ENCODE measurements at regions not wholly inside any gene's neighbourhood (a gene's known extent, or its start where the extent isn't known, plus 50 kb on each side); places are given as distances from the start of the nearest gene placed in this dataset.
A peak's percentile ranks its signal among the peaks of the same experiment; 100 is the strongest.

- no peaks in the 10 kb centered on the region for H4K20me1 ChIP-seq (ENCODE audit: control insufficient read depth, insufficient read depth, insufficient read length)
- no peak overlapping the region for H2BK12ac ChIP-seq (ENCODE audit: insufficient read length, low read depth, low read length)
- H3K18ac ChIP-seq (ENCODE audit: insufficient read length, low read depth, low read length), result no peak overlapping the region
- no peak overlapping the region for H3K27ac ChIP-seq (ENCODE audit: insufficient read length, low read depth, low read length)
- no peak overlapping the region for H3K23ac ChIP-seq (ENCODE audit: insufficient read length, low read depth, low read length)
- Mint-ChIP-seq H3K27me3 (ENCODE audit: low read depth) (peaks cover 20% of the 10 kb centered on the region), H3K27ac (0 out of 7 replicates have a peak overlapping the region, but pooled peaks of 1 of the 3 experiments have one; percentile 14), H3K9me3 (no peaks in the 10 kb centered on the region), H3K4me1 (peaks cover 30 to 34% of the 10 kb centered on the region in 2 experiments), H3K36me3 (ENCODE audit: insufficient read depth in 1 of 3, low read depth in 3 of 3) (no peaks in the 10 kb centered on the region; a peak in 1 of 7 replicates), H3K4me3 (no peak overlapping the region)
- no peak for DNase-seq
- no peak overlapping the region for H4K91ac ChIP-seq (ENCODE audit: insufficient read length, low read depth, low read length)
- no CpG with 5 or more reads among the region's 8 CpGs for WGBS (ENCODE audit: extremely low coverage, insufficient read length, low lambda C conversion rate)
- H3K27me3 ChIP-seq (ENCODE audit: insufficient read depth, low read length), result no peaks in the 10 kb centered on the region; the same call in 1 of the 2 replicates
- no peak overlapping the region for H3K4me2 ChIP-seq (ENCODE audit: insufficient read depth, insufficient read length, low read length)
- no peak overlapping the region for H3K56ac ChIP-seq (ENCODE audit: insufficient read length, low read depth, low read length)
- no peak overlapping the region for H2BK5ac ChIP-seq (ENCODE audit: insufficient read length, low read length)
- H3K14ac ChIP-seq (ENCODE audit: insufficient read depth, low read length), result no peak overlapping the region
- H2AFZ ChIP-seq (ENCODE audit: low read length), result no peak overlapping the region
- no peaks in the 10 kb centered on the region for H3K23me2 ChIP-seq (ENCODE audit: insufficient read length, low read depth, low read length, poor library complexity, severe bottlenecking)
- no peak overlapping the region for H2BK20ac ChIP-seq (ENCODE audit: low read depth, low read length, poor library complexity, severe bottlenecking)
- H3K79me1 ChIP-seq (ENCODE audit: insufficient read depth, low read depth, low read length, poor library complexity, severe bottlenecking), result no peaks in the 10 kb centered on the region
- no peak overlapping the region for H3K9ac ChIP-seq (ENCODE audit: extremely low read depth, insufficient read length, low read length)
- H3K4me1 ChIP-seq (ENCODE audit: insufficient read depth, low read length), result peaks cover 10% of the 10 kb centered on the region; the same call in 1 of the 2 replicates
- no peak overlapping the region for H4K8ac ChIP-seq (replicated peaks; ENCODE audit: insufficient read length, low read depth, low read length)
- no peak overlapping the region for H3K4ac ChIP-seq (ENCODE audit: low read depth, low read length)
- TF ChIP-seq CTCF (conservative IDR thresholded peaks at IDR 0.05), result no peak
- H2BK15ac ChIP-seq (ENCODE audit: low read depth, low read length), result no peak overlapping the region
- H2AK5ac ChIP-seq (ENCODE audit: insufficient read length, low read length), result no peak overlapping the region
- H4K5ac ChIP-seq (ENCODE audit: insufficient read length, low read depth, low read length), result no peak overlapping the region
- H3K79me2 ChIP-seq (ENCODE audit: insufficient read depth, low read length), result no peaks in the 10 kb centered on the region
- H3T11ph ChIP-seq (ENCODE audit: low read length), result no peak overlapping the region
- no peaks in the 10 kb centered on the region for H3K9me3 ChIP-seq (ENCODE audit: control insufficient read depth, low read depth, low read length)
- no peak overlapping the region for H2BK120ac ChIP-seq (ENCODE audit: low read depth, low read length, poor library complexity, severe bottlenecking)
These were observed 526.2 kb downstream of the SUCLA2 start for GRCh38 chr13:47474839-47475238.

All from H9 (cell line).